Aorta (tissue), 5 donors: ENCODE measurements at regions not wholly inside any gene's neighbourhood (a gene's known extent, or its start where the extent isn't known, plus 50 kb on each side); places are given as distances from the start of the nearest gene placed in this dataset.

Experiments used
- ATAC-seq: fragments of 200-7000 bp; cut with Tn5 transposase; one replicate; pipeline ENCODE4 v1.9.1; 2022; ENCODE audit warnings: moderate library complexity; ENCODE audit not compliant: low FRiP score
- DNase-seq, 2 donors: peaks; one replicate each; pipeline ENCODE4 v3.0.0-alpha.2; 2020
- H3K27ac ChIP-seq, 2 donors: one replicate each; pipeline ENCODE4 v1.5.1; 2013; ENCODE audit warnings: low read length in 2 of 2, mild to moderate bottlenecking in 2 of 2, moderate library complexity in 2 of 2, control low read depth in 1 of 2, inconsistent platforms in 1 of 2, low read depth in 1 of 2
- H3K27me3 ChIP-seq, 2 donors: one replicate each; pipeline ENCODE4 v1.6.1; 2013; ENCODE audit warnings: control low read depth in 1 of 2, low read length in 1 of 2, mild to moderate bottlenecking in 1 of 2, moderate library complexity in 1 of 2; ENCODE audit not compliant: insufficient read depth in 2 of 2, control insufficient read depth in 1 of 2
- H3K36me3 ChIP-seq, 2 donors: one replicate each; pipeline ENCODE4 v1.6.1; 2013; ENCODE audit warnings: control low read depth in 1 of 2, low read length in 1 of 2, mild to moderate bottlenecking in 1 of 2; ENCODE audit not compliant: insufficient read depth in 2 of 2, control insufficient read depth in 1 of 2
- H3K4me1 ChIP-seq, 2 donors: one replicate each; pipeline ENCODE4 v1.6.1; 2013; ENCODE audit warnings: low read length in 2 of 2, control low read depth in 1 of 2, mild to moderate bottlenecking in 1 of 2, moderate library complexity in 1 of 2; ENCODE audit not compliant: insufficient read depth in 2 of 2, control insufficient read depth in 1 of 2
- H3K4me3 ChIP-seq, 2 donors: one replicate each; pipeline ENCODE4 v1.5.1; 2013; ENCODE audit warnings: low read length in 2 of 2, control low read depth in 1 of 2, mild to moderate bottlenecking in 1 of 2
- H3K9me3 ChIP-seq: one replicate; pipeline ENCODE4 v1.6.1; 2013; ENCODE audit warnings: mild to moderate bottlenecking, low read length; ENCODE audit not compliant: control insufficient read depth
- WGBS, 2 donors: extraction: QIAGEN DNeasy Blood & Tissue Kit; methylation state at CpG; one replicate each; pipeline ENCODE4 v1.1.7; 2013; 5-methylcytosine and 5-hydroxymethylcytosine counted together
- intact Hi-C, 2 donors: fragments of 100-400 bp; cut with DNase I; formaldehyde crosslinking; loops; one replicate each; pipeline versions ENCODE4 v1.14.2 to v1.15.0; 2022
- donor health status: healthy with polysubstance abuse.
- donor health status: Bipolar disorder and iron deficiency.
- donor health status: DM: no; HTN: no; CAD: no.
- donor health status: DM: no; HTN: no; CAD: no.
- donor health status: DM: yes; HTN: yes; CAD: no.

DNA sequence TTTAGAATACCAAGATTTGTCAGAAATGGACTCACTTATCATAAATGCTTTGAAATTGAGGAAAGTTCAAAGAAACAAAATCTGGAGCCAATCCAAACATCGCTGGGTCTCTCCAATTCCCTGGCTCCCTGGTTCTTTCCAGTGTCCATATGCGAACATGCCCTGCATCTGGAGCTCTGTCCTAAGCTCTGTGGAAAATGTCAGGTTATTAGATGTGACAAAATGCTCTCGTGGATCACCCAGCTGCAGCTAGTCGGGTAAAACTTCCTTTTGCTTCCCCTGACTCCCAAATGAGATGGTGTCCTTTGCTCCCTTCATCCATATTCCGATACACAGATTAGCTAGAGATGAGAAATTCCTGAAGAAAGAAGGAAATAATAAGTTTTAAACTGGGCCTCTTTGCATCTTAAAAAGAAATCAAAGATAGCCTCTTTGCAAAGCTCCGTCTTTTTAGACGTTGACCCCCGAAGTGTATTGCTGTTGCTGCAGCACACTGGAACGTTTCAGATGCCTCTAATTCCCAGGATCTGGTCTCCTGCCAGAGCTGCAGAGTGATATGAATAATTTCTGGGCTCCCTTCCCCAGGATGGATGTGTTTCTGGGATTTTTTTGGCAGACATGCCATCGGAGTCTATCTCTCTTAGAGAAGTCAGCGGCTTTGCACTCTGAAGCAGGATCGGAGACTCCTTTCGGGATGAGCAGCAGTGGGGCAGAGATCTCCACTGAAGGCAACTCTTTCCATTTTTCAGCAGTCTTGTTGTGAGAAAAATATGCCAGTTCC, 102.9 kb downstream of the TEX26 start:
- no peaks in the 10 kb centered on the region for H3K4me1 ChIP-seq
- WGBS, 2 donors, result 22% methylated on average over 13 of the region's 13 CpGs
- H3K36me3 ChIP-seq, result no peaks in the 10 kb centered on the region
- no peaks in the 10 kb centered on the region for H3K27me3 ChIP-seq
- ATAC-seq (peak; percentile 55), DNase-seq (no peak)
- no peaks in the 10 kb centered on the region for H3K9me3 ChIP-seq
- intact Hi-C loops, result no loop called here
- H3K4me3 ChIP-seq, result no peak overlapping the region
- H3K27ac ChIP-seq, result no peak overlapping the region

DNA sequence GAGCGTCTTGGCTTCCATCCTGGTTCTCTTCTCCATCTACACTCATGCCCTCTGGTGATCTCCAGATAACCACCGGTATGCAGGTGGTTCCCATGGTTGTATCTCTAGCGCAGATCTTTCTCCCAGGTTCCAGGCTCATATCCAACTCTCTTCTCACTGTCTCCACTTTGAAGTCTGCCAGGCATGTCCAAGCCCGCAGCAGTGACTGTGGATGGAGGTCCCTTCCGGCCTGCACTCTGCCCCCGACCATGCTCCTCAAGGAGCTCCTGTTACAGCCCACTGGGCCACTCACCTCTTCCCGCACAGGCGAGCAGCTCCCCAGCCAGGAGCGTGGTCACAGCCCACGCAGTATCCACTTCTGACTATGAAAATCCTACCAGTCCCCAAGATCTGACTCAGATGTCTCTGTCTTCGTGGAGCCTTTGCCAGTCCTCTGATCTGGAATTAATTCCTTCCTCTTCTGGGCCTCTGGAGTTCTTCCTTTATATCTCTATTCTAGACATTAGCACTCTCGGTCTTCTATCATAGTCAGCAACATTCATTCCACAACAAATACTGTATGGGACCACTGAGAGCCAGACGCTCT, 100.2 kb downstream of the TEX26 start:
- H3K9me3 ChIP-seq, result no peaks in the 10 kb centered on the region
- ATAC-seq (no peak), DNase-seq (no peak)
- H3K4me3 ChIP-seq, result no peak overlapping the region
- intact Hi-C loops, result no loop called here
- H3K36me3 ChIP-seq, result no peaks in the 10 kb centered on the region
- no peaks in the 10 kb centered on the region for H3K4me1 ChIP-seq
- H3K27me3 ChIP-seq, result no peaks in the 10 kb centered on the region
- H3K27ac ChIP-seq, result no peak overlapping the region
- 88 to 94% methylated on average over 13 of the region's 13 CpGs for WGBS, 2 donors

DNA sequence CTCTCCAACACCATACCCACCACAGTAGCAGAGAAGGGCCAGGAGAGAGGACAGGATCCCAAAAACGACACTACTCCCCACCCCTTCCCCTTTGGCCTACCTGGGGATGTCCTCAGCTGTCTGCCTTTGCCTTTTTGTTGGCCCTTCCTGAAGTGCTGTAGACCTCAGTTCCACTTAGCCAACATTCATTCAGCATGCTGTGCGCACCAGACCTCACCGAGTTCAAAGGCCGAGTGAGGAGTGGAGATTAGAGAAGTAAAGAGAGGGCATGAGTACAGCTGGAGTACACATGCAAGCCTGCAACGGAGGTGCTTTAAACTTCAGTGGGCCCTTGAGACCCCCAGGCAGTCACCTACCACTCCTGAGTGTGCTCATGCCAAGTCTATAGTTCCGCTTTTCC, 99.0 kb downstream of the TEX26 start:
- no peak for ATAC-seq
- Histone ChIP-seq H3K27ac (no peak overlapping the region), H3K4me1 (no peaks in the 10 kb centered on the region), H3K9me3 (no peaks in the 10 kb centered on the region), H3K4me3 (no peak overlapping the region), H3K27me3 (no peaks in the 10 kb centered on the region), H3K36me3 (no peaks in the 10 kb centered on the region)
- WGBS, 2 donors, result 91 to 92% methylated on average over 6 of the region's 6 CpGs
- intact Hi-C loops, result no loop called here
- no peak for DNase-seq

DNA sequence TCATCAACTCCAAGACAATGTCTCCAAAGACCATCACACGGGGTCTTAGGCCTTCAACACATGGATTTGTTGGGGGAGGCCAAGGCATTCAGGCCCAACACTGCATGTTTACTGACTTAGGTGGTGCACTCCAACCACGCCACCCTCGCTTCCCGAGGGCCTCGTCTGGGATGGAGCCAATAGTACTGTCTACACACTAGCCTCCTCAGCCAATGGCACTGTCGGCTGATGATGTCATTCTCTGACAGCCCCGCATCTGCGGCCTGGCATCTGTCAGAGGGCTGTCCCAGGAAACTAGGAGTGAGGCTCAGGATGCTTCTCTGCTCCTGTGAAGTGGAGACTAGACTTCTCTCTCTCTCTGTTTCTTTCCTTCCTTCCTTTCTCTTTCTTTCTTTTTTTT, 96.6 kb downstream of the TEX26 start:
- Histone ChIP-seq H3K9me3 (no peaks in the 10 kb centered on the region), H3K4me1 (no peaks in the 10 kb centered on the region), H3K4me3 (no peak overlapping the region), H3K27me3 (no peaks in the 10 kb centered on the region), H3K36me3 (no peaks in the 10 kb centered on the region), H3K27ac (no peak overlapping the region)
- no peak for ATAC-seq
- no peak for DNase-seq
- WGBS, 2 donors, result 90 to 96% methylated on average over 8 of the region's 8 CpGs
- intact Hi-C loops, result no loop called here

DNA sequence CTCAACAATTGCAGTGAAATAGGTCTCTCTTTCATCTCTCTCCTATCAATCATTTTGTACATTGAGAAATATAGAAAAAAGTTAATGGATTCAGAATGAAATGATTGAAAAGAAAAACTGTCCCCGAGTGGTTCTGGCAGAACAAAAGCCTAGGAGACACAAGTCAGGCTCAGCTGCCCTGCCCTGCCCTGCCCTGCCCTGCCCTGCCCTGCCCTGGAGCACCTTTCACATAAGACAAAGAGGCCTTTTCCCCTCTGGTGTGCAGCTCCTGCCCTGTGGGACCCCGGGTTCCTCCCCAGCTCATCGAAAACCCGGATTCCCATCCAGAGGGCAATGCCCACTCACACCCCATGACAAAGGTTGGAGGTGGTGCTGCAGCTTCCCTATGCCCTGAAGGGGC, 94.7 kb downstream of the TEX26 start:
- ATAC-seq (no peak), DNase-seq (no peak)
- intact Hi-C loops, result no loop called here
- 86% methylated on average over 4 of the region's 4 CpGs for WGBS, 2 donors
- H3K27me3 ChIP-seq, result no peaks in the 10 kb centered on the region
- H3K36me3 ChIP-seq, result no peaks in the 10 kb centered on the region
- no peak overlapping the region for H3K27ac ChIP-seq
- H3K4me3 ChIP-seq, result no peak overlapping the region
- no peaks in the 10 kb centered on the region for H3K9me3 ChIP-seq
- H3K4me1 ChIP-seq, result no peaks in the 10 kb centered on the region
